ENCODE measurements at regions not wholly inside any gene's neighbourhood (a gene's known extent, or its start where the extent isn't known, plus 50 kb on each side); places are given as distances from the start of the nearest gene placed in this dataset.

DNA sequence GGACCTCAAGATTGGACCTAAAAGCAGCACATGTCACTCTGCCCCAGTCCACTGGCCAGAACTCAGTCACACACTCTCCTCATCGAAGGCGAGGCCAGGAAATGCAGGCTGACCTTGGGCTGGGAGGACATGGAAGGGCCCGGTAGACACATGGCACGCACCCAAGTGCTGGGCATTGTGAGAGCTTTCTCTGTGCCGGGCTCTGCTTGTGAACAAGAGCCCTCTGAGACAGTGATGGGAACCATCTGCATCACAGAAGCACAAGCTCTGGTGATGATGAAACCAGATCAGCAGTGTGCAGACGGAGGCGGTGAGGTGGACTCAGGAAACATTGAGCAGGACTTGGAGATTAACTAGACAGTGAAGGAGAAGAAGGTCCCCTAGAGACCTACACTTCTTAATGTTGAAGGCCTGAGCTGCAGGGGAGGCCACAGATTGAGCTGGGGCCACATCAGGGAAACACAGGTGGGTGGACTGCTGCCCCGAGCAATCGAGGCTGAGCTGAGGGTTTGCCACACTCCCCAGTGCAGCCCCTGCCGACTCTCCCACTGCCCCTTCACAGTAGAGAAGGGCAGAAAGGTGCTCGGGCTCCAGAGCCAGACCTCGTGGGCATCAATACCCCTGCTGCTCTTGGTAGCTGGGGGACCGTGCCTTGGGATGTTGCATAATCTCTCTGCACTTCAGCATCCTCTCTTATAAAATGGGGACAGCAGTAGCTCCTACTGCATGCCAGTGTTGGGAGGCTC is 1460.5 kb downstream of the TBC1D22A start:
- H3K36me3 ChIP-seq (ENCODE audit: control insufficient read depth, insufficient read depth, low read length) = no peaks in the 10 kb centered on the region
- H3K9me3 ChIP-seq (ENCODE audit: control insufficient read depth, insufficient read depth, low read length) = peaks cover 46% of the 10 kb centered on the region
- no peak overlapping the region for H3K9ac ChIP-seq (ENCODE audit: low read depth, low read length)
- H3K4me2 ChIP-seq (ENCODE audit: low read depth, low read length) = no peak overlapping the region
- H2AK5ac ChIP-seq (ENCODE audit: low read depth, low read length) = no peak overlapping the region
- H3K4me3 ChIP-seq (ENCODE audit: insufficient read depth, low read depth, low read length) = no peak overlapping the region
- no peak overlapping the region for H3K23ac ChIP-seq (ENCODE audit: low read depth, low read length)
- in situ Hi-C loops (cut with MboI; ENCODE audit: low sequenced_read_pairs) (no loop called here), intact Hi-C loops (cut with micrococcal nuclease) (no loop called here), dilution Hi-C loops (cut with HindIII; ENCODE audit: low sequenced_read_pairs, unreplicated experiment) (no loop called here)
- no peaks in the 10 kb centered on the region for H3K9me1 ChIP-seq (ENCODE audit: insufficient read depth, low read length)
- no peak overlapping the region for H3K56ac ChIP-seq (ENCODE audit: extremely low read depth, insufficient read depth, low read length)
- no peak overlapping the region for H3K18ac ChIP-seq (ENCODE audit: low read depth, low read length)
- H3K27me3 ChIP-seq (ENCODE audit: control insufficient read depth, insufficient read depth, low read length) = no peaks in the 10 kb centered on the region
- no peaks in the 10 kb centered on the region for H3K4me1 ChIP-seq (ENCODE audit: control insufficient read depth, insufficient read depth, low read length)
- H4K91ac ChIP-seq (ENCODE audit: insufficient read depth, low read depth, low read length) = no peak overlapping the region
- CTCF ChIA-PET = no interaction called here
- POLR2A ChIA-PET (ENCODE audit: unreplicated experiment) = no interaction called here
- no peak overlapping the region for H4K5ac ChIP-seq (ENCODE audit: low read depth, low read length)
- H2BK5ac ChIP-seq (ENCODE audit: low read depth, low read length, poor library complexity, severe bottlenecking) = no peak overlapping the region
- no peak overlapping the region for H4K8ac ChIP-seq (ENCODE audit: low read depth in 2 of 2, low read length in 2 of 2)
- no peak overlapping the region for H2BK15ac ChIP-seq (ENCODE audit: low read depth, low read length)
- H2BK120ac ChIP-seq (ENCODE audit: low read depth, low read length) = no peak overlapping the region
- no peaks in the 10 kb centered on the region for H3K79me1 ChIP-seq (ENCODE audit: low read depth in 1 of 2, low read length in 2 of 2)
- no peaks in the 10 kb centered on the region for H4K20me1 ChIP-seq (ENCODE audit: insufficient read depth, low read length)
- H3K14ac ChIP-seq (replicated peaks; ENCODE audit: low read depth, low read length) = no peak overlapping the region
- ATAC-seq (ENCODE audit: low read depth) (no peak), DNase-seq (no peak)
- WGBS, 2 experiments (ENCODE audit: extremely low coverage in 2 of 2, insufficient read length in 1 of 2) = 50% methylated on average over 2 of the region's 13 CpGs; no CpG with 5 or more reads in 1 of the 2 experiments
- H2AFZ ChIP-seq (replicated peaks; ENCODE audit: low read length, poor library complexity) = no peak overlapping the region
- no peak overlapping the region for H2AK9ac ChIP-seq (replicated peaks; ENCODE audit: low read depth, low read length, poor library complexity)
- BruUV-seq (replicated peaks) = no TSS peak
- TF ChIP-seq RAD21 (IDR thresholded peaks at IDR 0.05; ENCODE audit: low read length) = no peak
- TF ChIP-seq SMC3 (IDR thresholded peaks at IDR 0.05; ENCODE audit: low read depth, low read length) = no peak
- TF ChIP-seq MAFK (IDR thresholded peaks at IDR 0.05; ENCODE audit: low read depth, low read length) = no peak
- no peak for TF ChIP-seq MAZ (IDR thresholded peaks at IDR 0.05; ENCODE audit: borderline replicate concordance, low read depth, low read length)
- TF ChIP-seq CTCF (conservative IDR thresholded peaks at IDR 0.05; ENCODE audit: low read depth, low read length) = no peak
- no peak for TF ChIP-seq CHD1 (IDR thresholded peaks at IDR 0.05; ENCODE audit: low read depth, low read length)
- TF ChIP-seq MXI1 (IDR thresholded peaks at IDR 0.05; ENCODE audit: borderline replicate concordance, low read depth, low read length) = no peak
- H3K27ac ChIP-seq (ENCODE audit: insufficient read depth, low read length) = no peak overlapping the region
- no peak overlapping the region for H2BK20ac ChIP-seq (ENCODE audit: low read depth, low read length)
- H3K4ac ChIP-seq (ENCODE audit: low read depth, low read length) = no peak overlapping the region

Measured in IMR-90 (cell line).